HUES6 (cell line): ENCODE measurements at regions not wholly inside any gene's neighbourhood (a gene's known extent, or its start where the extent isn't known, plus 50 kb on each side); places are given as distances from the start of the nearest gene placed in this dataset.

Source experiments
- H3K27ac ChIP-seq: 2 replicates; pipeline ENCODE4 v1.7.0; 2013; ENCODE audit warnings: low read depth, mild to moderate bottlenecking, low read length, inconsistent platforms
- H3K27me3 ChIP-seq: 2 replicates; pipeline ENCODE4 v1.6.1; 2013; ENCODE audit warnings: low read length; ENCODE audit not compliant: control insufficient read depth, insufficient read depth
- H3K36me3 ChIP-seq: 2 replicates; pipeline ENCODE4 v1.6.1; 2013; ENCODE audit warnings: low read length; ENCODE audit not compliant: control insufficient read depth, insufficient read depth
- H3K4me1 ChIP-seq: 2 replicates; pipeline ENCODE4 v1.6.1; 2013; ENCODE audit warnings: low read length; ENCODE audit not compliant: control insufficient read depth, insufficient read depth
- H3K4me3 ChIP-seq: 2 replicates; pipeline ENCODE4 v1.5.1; 2013; ENCODE audit warnings: low read depth, low read length
- H3K9ac ChIP-seq: one replicate; pipeline ENCODE4 v1.6.1; 2013; ENCODE audit warnings: mild to moderate bottlenecking, low read length
- H3K9me3 ChIP-seq: 2 replicates; pipeline ENCODE4 v1.6.1; 2013; ENCODE audit warnings: low read depth, low read length; ENCODE audit not compliant: control insufficient read depth, insufficient read depth

GRCh38 chr3:181623924-181624694 lies 87.6 kb upstream of the SOX2 start:
- H3K9ac ChIP-seq, result no peak overlapping the region
- no peak overlapping the region for H3K4me3 ChIP-seq
- no peaks in the 10 kb centered on the region for H3K9me3 ChIP-seq
- H3K27me3 ChIP-seq, result no peaks in the 10 kb centered on the region
- H3K4me1 ChIP-seq, result no peaks in the 10 kb centered on the region
- H3K27ac ChIP-seq, result no peak overlapping the region
- H3K36me3 ChIP-seq, result no peaks in the 10 kb centered on the region

- Histone ChIP-seq H3K36me3 (no peaks in the 10 kb centered on the region), H3K27ac (no peak overlapping the region), H3K27me3 (no peaks in the 10 kb centered on the region), H3K9ac (no peak overlapping the region), H3K4me3 (no peak overlapping the region), H3K9me3 (no peaks in the 10 kb centered on the region), H3K4me1 (no peaks in the 10 kb centered on the region)
These were observed 89.4 kb upstream of the SOX2 start for GRCh38 chr3:181622365-181622764.

- Histone ChIP-seq H3K36me3 (no peaks in the 10 kb centered on the region), H3K4me3 (no peak overlapping the region), H3K27me3 (no peaks in the 10 kb centered on the region), H3K27ac (no peak overlapping the region), H3K9ac (no peak overlapping the region), H3K4me1 (no peaks in the 10 kb centered on the region), H3K9me3 (no peaks in the 10 kb centered on the region)
These were observed 91.8 kb upstream of the SOX2 start for GRCh38 chr3:181619897-181620296.

GRCh38 chr3:181618260-181618659 lies 93.5 kb upstream of the SOX2 start:
- Histone ChIP-seq H3K9me3 (no peaks in the 10 kb centered on the region), H3K36me3 (no peaks in the 10 kb centered on the region), H3K4me3 (no peak overlapping the region), H3K27me3 (no peaks in the 10 kb centered on the region), H3K4me1 (no peaks in the 10 kb centered on the region), H3K27ac (no peak overlapping the region), H3K9ac (no peak overlapping the region)

- no peaks in the 10 kb centered on the region for H3K36me3 ChIP-seq
- H3K27ac ChIP-seq, result no peak overlapping the region
- no peak overlapping the region for H3K9ac ChIP-seq
- no peaks in the 10 kb centered on the region; the same call in 1 of the 2 replicates for H3K4me1 ChIP-seq
- H3K27me3 ChIP-seq, result no peaks in the 10 kb centered on the region
- no peak overlapping the region for H3K4me3 ChIP-seq
- H3K9me3 ChIP-seq, result no peaks in the 10 kb centered on the region
These were observed 95.3 kb upstream of the SOX2 start for GRCh38 chr3:181616088-181617070.

GRCh38 chr3:181615666-181616065 lies 96.1 kb upstream of the SOX2 start:
- Histone ChIP-seq H3K27ac (no peak overlapping the region), H3K36me3 (no peaks in the 10 kb centered on the region), H3K27me3 (no peaks in the 10 kb centered on the region), H3K4me3 (no peak overlapping the region), H3K9ac (no peak overlapping the region), H3K9me3 (no peaks in the 10 kb centered on the region), H3K4me1 (peaks cover 4% of the 10 kb centered on the region; the same call in 1 of the 2 replicates)

GRCh38 chr3:181614878-181615277 lies 96.8 kb upstream of the SOX2 start:
- peaks cover 7% of the 10 kb centered on the region; the same call in 1 of the 2 replicates for H3K4me1 ChIP-seq

GRCh38 chr3:181613813-181614212 lies 97.9 kb upstream of the SOX2 start:
- H3K36me3 ChIP-seq, result no peaks in the 10 kb centered on the region
- H3K27ac ChIP-seq, result no peak overlapping the region
- no peak overlapping the region for H3K4me3 ChIP-seq
- H3K9me3 ChIP-seq, result no peaks in the 10 kb centered on the region
- no peaks in the 10 kb centered on the region for H3K27me3 ChIP-seq
- peaks cover 11% of the 10 kb centered on the region; the same call in 1 of the 2 replicates for H3K4me1 ChIP-seq
- no peak overlapping the region for H3K9ac ChIP-seq

More at GRCh38 chr3:181614878-181615277, 96.8 kb upstream of the SOX2 start:
- no peak overlapping the region for H3K4me3 ChIP-seq
- H3K9me3 ChIP-seq, result no peaks in the 10 kb centered on the region
- H3K27me3 ChIP-seq, result no peaks in the 10 kb centered on the region
- no peak overlapping the region for H3K27ac ChIP-seq
- no peak overlapping the region for H3K9ac ChIP-seq
- no peaks in the 10 kb centered on the region for H3K36me3 ChIP-seq

GRCh38 chr3:181613191-181613590 lies 98.5 kb upstream of the SOX2 start:
- Histone ChIP-seq H3K36me3 (no peaks in the 10 kb centered on the region), H3K4me3 (no peak overlapping the region), H3K9ac (no peak overlapping the region), H3K9me3 (no peaks in the 10 kb centered on the region), H3K4me1 (peaks cover 11% of the 10 kb centered on the region; the same call in 1 of the 2 replicates), H3K27ac (no peak overlapping the region), H3K27me3 (no peaks in the 10 kb centered on the region)

- Histone ChIP-seq H3K36me3 (no peaks in the 10 kb centered on the region), H3K27me3 (no peaks in the 10 kb centered on the region), H3K27ac (peak overlapping the region; percentile 1; the same call in 1 of the 2 replicates), H3K9me3 (no peaks in the 10 kb centered on the region), H3K9ac (no peak overlapping the region), H3K4me1 (peaks cover 11% of the 10 kb centered on the region; the same call in 1 of the 2 replicates), H3K4me3 (no peak overlapping the region)
These were observed 100.8 kb upstream of the SOX2 start for GRCh38 chr3:181610973-181611265.
